OCI-LY3 (cell line): ENCODE measurements at regions not wholly inside any gene's neighbourhood (a gene's known extent, or its start where the extent isn't known, plus 50 kb on each side); places are given as distances from the start of the nearest gene placed in this dataset.

ENCODE experiments used
- EZH2phosphoT487 ChIP-seq: fragments of 200-600 bp; shearing (Covaris generic); IDR thresholded peaks from 2 replicates; pipeline ENCODE4 v1.6.1; 2018; ENCODE audit warnings: antibody characterized with exemption, mixed run types, low read depth
- TF ChIP-seq, protein P1 (sequence below): fragments of 200-600, 300-600 bp; sonication (generic); IDR thresholded peaks from 2 replicates; pipeline ENCODE4 v1.5.1; 2014; ENCODE audit warnings: antibody characterized with exemption, low read length, low read depth

- TF ChIP-seq, protein P1, sequence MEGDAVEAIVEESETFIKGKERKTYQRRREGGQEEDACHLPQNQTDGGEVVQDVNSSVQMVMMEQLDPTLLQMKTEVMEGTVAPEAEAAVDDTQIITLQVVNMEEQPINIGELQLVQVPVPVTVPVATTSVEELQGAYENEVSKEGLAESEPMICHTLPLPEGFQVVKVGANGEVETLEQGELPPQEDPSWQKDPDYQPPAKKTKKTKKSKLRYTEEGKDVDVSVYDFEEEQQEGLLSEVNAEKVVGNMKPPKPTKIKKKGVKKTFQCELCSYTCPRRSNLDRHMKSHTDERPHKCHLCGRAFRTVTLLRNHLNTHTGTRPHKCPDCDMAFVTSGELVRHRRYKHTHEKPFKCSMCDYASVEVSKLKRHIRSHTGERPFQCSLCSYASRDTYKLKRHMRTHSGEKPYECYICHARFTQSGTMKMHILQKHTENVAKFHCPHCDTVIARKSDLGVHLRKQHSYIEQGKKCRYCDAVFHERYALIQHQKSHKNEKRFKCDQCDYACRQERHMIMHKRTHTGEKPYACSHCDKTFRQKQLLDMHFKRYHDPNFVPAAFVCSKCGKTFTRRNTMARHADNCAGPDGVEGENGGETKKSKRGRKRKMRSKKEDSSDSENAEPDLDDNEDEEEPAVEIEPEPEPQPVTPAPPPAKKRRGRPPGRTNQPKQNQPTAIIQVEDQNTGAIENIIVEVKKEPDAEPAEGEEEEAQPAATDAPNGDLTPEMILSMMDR, result no peak
- no peak for TF ChIP-seq EZH2phosphoT487
Observed at GRCh38 chr6:101294051-101294638, 99.4 kb upstream of the GRIK2 start.
